Esophagus squamous epithelium (tissue), 5 donors: ENCODE measurements at regions not wholly inside any gene's neighbourhood (a gene's known extent, or its start where the extent isn't known, plus 50 kb on each side); places are given as distances from the start of the nearest gene placed in this dataset.
"Not testable (repeated sequence)": the region's sequence is repeated elsewhere in the genome, so short reads cannot be mapped to it uniquely, and the experiment has no call there.

Experiments
- DNase-seq: peaks from one replicate; lab custom pipeline; 2025; lab: John Stamatoyannopoulos, UW
- H3K27ac ChIP-seq, 4 donors: fragments of 200-600 bp; sonication (generic); one replicate each; pipeline ENCODE4 v1.5.1; 2016 to 2019; ENCODE audit warnings: mild to moderate bottlenecking in 1 of 4
- H3K27me3 ChIP-seq, 4 donors: fragments of 200-600 bp; sonication (generic); 1 replicate in 3 of 4; 2 replicates in 1 of 4; pipeline versions ENCODE4 v1.5.1 to v1.6.0; 2017 to 2021; ENCODE audit warnings: antibody characterized with exemption in 1 of 4
- H3K36me3 ChIP-seq, 3 donors: fragments of 200-600 bp; sonication (generic); one replicate each; pipeline ENCODE4 v1.5.1; 2016 to 2019
- H3K4me1 ChIP-seq, 3 donors: fragments of 200-600 bp; sonication (generic); one replicate each; pipeline ENCODE4 v1.5.1; 2017 to 2019
- H3K4me3 ChIP-seq, 4 donors: fragments of 200-600 bp; sonication (generic); 1 replicate in 3 of 4; 2 replicates in 1 of 4; pipeline ENCODE4 v1.5.1; 2016 to 2019; ENCODE audit warnings: mild to moderate bottlenecking in 2 of 4, moderate library complexity in 1 of 4
- H3K9me3 ChIP-seq, 3 donors: fragments of 200-600 bp; sonication (generic); one replicate each; pipeline ENCODE4 v1.5.1; 2016 to 2019
- CTCF ChIP-seq, 6 experiments: fragments of 450-650 bp in 4 of 6; fragments of 200-600 bp in 2 of 6; sonication (generic) in 2 of 6; IDR thresholded peaks; one replicate each; pipeline ENCODE4 v1.5.1; 2016 to 2019; ENCODE audit warnings: antibody characterized with exemption in 6 of 6, mild to moderate bottlenecking in 4 of 6, moderate library complexity in 4 of 6
- POLR2A ChIP-seq, 4 donors: fragments of 450-650 bp; IDR thresholded peaks; one replicate each; pipeline ENCODE4 v1.6.1; 2017; ENCODE audit warnings: antibody characterized with exemption in 4 of 4, mild to moderate bottlenecking in 4 of 4, moderate library complexity in 3 of 4
- WGBS, 2 donors: methylation state at CpG; one replicate each; pipeline ENCODE4 v1.1.5; 2018; 5-methylcytosine and 5-hydroxymethylcytosine counted together
- intact Hi-C: fragments of 100-400 bp; cut with DNase I; formaldehyde crosslinking; loops from one replicate; pipeline ENCODE4 v1.15.0; 2022
- donor health status: DM: yes; HTN: yes; CAD: no.

DNA sequence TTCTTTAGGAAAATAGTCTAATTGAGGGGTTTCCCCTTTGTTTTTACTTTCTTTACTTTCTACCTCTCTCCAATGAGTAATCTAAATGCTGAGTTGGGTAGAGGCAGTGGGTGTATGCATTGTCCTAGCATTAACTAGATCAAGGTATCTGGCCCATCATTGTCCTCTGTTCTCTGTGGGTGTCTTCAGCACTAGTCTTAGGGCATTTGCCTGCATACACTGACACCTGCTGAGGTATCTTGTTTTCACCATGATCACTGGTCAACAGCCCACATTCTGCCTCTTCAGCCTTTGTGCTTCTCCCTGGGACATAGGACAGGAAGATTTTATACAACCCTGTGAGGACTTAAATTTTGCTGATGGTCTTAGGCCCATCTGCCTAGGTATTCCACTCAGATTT, 371.1 kb downstream of the RAB38 start:
- H3K4me1 ChIP-seq: no peaks in the 10 kb centered on the region
- TF ChIP-seq CTCF (IDR thresholded peaks at IDR 0.05) (no peak), POLR2A (IDR thresholded peaks at IDR 0.05) (no peak)
- H3K9me3 ChIP-seq: no peaks in the 10 kb centered on the region
- intact Hi-C loops: no loop called here
- H3K36me3 ChIP-seq: no peaks in the 10 kb centered on the region
- no peak overlapping the region for H3K27ac ChIP-seq
- no peaks in the 10 kb centered on the region for H3K27me3 ChIP-seq
- no peak overlapping the region for H3K4me3 ChIP-seq
- DNase-seq: no peak

DNA sequence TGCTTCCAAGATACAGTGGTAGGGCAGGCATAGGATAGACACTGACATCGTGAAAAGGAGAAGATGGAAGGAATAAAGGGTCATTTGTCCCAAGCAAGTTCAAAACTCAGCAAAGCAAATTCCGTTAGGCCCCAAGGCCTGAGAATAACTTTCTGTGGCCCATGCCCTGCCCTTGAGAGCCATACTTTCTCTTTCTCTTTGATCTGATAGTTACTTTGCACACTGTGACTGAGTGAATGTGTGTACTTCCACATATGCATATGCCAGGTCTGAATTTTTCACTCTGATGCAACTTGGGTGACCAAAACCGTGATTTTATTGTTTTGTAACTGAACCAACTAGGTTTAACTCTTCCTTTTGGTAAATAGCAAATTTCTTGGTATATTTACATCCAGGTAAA, 371.5 kb downstream of the RAB38 start:
- no peak for DNase-seq
- Histone ChIP-seq H3K27ac (no peak overlapping the region), H3K4me1 (no peaks in the 10 kb centered on the region), H3K27me3 (no peaks in the 10 kb centered on the region), H3K36me3 (no peaks in the 10 kb centered on the region), H3K4me3 (no peak overlapping the region), H3K9me3 (no peaks in the 10 kb centered on the region)
- 69 to 73% methylated on average over 3 of the region's 3 CpGs for WGBS, 2 donors
- intact Hi-C loops: no loop called here
- TF ChIP-seq CTCF (IDR thresholded peaks at IDR 0.05) (no peak), POLR2A (IDR thresholded peaks at IDR 0.05) (no peak)

GRCh38 chr11:87784862-87785261, 390.4 kb downstream of the RAB38 start:
- H3K4me3 ChIP-seq, H3K27ac ChIP-seq, intact Hi-C loops, H3K36me3 ChIP-seq, H3K27me3 ChIP-seq, H3K4me1 ChIP-seq, H3K9me3 ChIP-seq, DNase-seq: not testable (repeated sequence)
- 88 to 91% methylated on average over 7 of the region's 7 CpGs for WGBS, 2 donors

- Histone ChIP-seq H3K27ac (no peak overlapping the region), H3K27me3 (no peaks in the 10 kb centered on the region), H3K9me3 (no peaks in the 10 kb centered on the region), H3K4me3 (no peak overlapping the region), H3K4me1 (no peaks in the 10 kb centered on the region), H3K36me3 (no peaks in the 10 kb centered on the region)
- no peak for DNase-seq
- no peak for TF ChIP-seq POLR2A (IDR thresholded peaks at IDR 0.05)
- no peak for TF ChIP-seq CTCF (IDR thresholded peaks at IDR 0.05)
- intact Hi-C loops: no loop called here
Observed at GRCh38 chr11:87780068-87780413, 395.2 kb downstream of the RAB38 start.

DNA sequence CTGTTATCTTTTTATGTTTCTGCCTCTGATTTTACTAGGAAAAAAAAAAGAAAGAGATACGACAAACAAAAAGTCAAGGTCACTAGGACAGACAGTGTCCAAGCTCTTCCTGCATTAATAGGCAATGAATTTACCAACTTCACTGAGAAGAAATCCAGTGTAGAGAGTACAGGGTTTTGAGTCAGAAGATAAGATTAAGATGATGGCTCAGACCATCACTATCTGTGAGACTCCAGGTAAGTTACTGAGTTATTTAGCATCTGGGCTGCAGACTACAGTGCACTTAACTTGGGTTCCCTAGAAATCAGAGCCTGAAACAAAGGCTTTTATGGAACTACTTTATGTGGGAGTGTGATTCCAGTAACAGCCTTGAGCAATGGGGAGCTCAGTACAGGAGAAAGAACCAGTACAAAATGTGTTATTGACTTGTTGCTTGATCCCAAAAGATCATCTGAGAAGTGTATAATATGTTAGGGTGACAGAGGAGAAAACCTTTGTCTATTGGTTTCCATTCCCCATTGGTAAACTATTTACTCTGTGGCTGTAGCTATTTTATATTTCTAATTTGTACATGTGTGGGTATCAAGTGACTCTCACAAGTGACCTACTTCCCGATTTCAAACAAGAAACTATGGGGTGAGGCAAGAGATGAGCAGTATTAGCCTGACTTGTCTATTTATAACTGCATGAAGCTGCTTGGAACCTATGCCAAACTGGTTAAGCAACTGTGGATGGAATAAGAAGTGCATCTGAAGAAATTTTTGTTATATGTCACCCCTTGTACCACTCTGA, 395.8 kb downstream of the RAB38 start:
- 23% methylated on average over 2 of the region's 2 CpGs for WGBS, 2 donors
- H3K27me3 ChIP-seq: no peaks in the 10 kb centered on the region
- no peaks in the 10 kb centered on the region for H3K4me1 ChIP-seq
- H3K36me3 ChIP-seq: no peaks in the 10 kb centered on the region
- DNase-seq: no peak
- H3K9me3 ChIP-seq: no peaks in the 10 kb centered on the region
- no peak overlapping the region for H3K4me3 ChIP-seq
- TF ChIP-seq POLR2A (IDR thresholded peaks at IDR 0.05) (no peak), CTCF (IDR thresholded peaks at IDR 0.05) (no peak)
- no peak overlapping the region for H3K27ac ChIP-seq
- intact Hi-C loops: no loop called here

DNA sequence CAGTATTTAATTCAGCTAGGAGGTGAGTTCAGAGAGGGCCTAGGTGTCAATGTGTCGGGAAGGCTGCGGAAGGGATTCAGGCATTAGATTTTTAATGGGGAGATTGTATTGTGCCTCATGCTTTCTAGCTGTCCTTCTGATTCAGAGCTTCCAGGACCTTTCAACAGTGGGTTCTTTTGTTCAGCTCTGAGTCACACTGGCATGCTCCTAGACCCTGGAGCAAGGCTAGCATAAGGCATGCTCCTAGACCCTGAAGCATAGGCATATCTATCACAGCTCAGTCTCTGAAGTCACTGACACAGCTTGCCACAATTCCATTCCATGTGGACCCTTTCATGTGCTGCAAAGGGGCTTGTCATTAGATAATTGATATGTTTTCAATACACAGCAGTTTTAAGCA, 396.9 kb downstream of the RAB38 start:
- Histone ChIP-seq H3K4me1 (no peaks in the 10 kb centered on the region), H3K27me3 (no peaks in the 10 kb centered on the region), H3K9me3 (no peaks in the 10 kb centered on the region), H3K4me3 (no peak overlapping the region), H3K36me3 (no peaks in the 10 kb centered on the region), H3K27ac (no peak overlapping the region)
- no peak for DNase-seq
- intact Hi-C loops: no loop called here
- no peak for TF ChIP-seq POLR2A (IDR thresholded peaks at IDR 0.05)
- TF ChIP-seq CTCF (IDR thresholded peaks at IDR 0.05): no peak
- 83 to 94% methylated on average over 2 of the region's 2 CpGs for WGBS, 2 donors
